ENCODE measurements at regions not wholly inside any gene's neighbourhood (a gene's known extent, or its start where the extent isn't known, plus 50 kb on each side); places are given as distances from the start of the nearest gene placed in this dataset.

- DNase-seq (no peak), ATAC-seq (no peak)
- no peak for TF ChIP-seq CTCF (IDR thresholded peaks at IDR 0.05)
- Mint-ChIP-seq H3K27me3 (no peaks in the 10 kb centered on the region), H3K4me1 (ENCODE audit: low read depth) (no peaks in the 10 kb centered on the region), H3K9me3 (no peaks in the 10 kb centered on the region), H3K36me3 (ENCODE audit: low read depth) (no peaks in the 10 kb centered on the region), H3K4me3 (no peak overlapping the region), H3K27ac (no peak overlapping the region)
- ChIA-PET POLR2A (no interaction called here), CTCF (no interaction called here)
- intact Hi-C loops (cut with micrococcal nuclease), result no loop called here
Measured at GRCh38 chr18:11288401-11288800, 139.0 kb upstream of the PIEZO2 start.

GRCh38 chr18:11286431-11286830 lies 137.1 kb upstream of the PIEZO2 start:
- intact Hi-C loops (cut with micrococcal nuclease), result no loop called here
- DNase-seq (no peak), ATAC-seq (no peak)
- no peaks in the 10 kb centered on the region for H3K4me1 Mint-ChIP-seq (ENCODE audit: low read depth)
- no peaks in the 10 kb centered on the region for H3K9me3 Mint-ChIP-seq
- no peak for TF ChIP-seq CTCF (IDR thresholded peaks at IDR 0.05)
- ChIA-PET POLR2A (no interaction called here), CTCF (no interaction called here)
- no peak overlapping the region for H3K4me3 Mint-ChIP-seq
- no peak overlapping the region for H3K27ac Mint-ChIP-seq
- no peaks in the 10 kb centered on the region for H3K36me3 Mint-ChIP-seq (ENCODE audit: low read depth)
- no peaks in the 10 kb centered on the region for H3K27me3 Mint-ChIP-seq

- intact Hi-C loops (cut with micrococcal nuclease), result no loop called here
- Mint-ChIP-seq H3K4me1 (ENCODE audit: low read depth) (no peaks in the 10 kb centered on the region), H3K27ac (no peak overlapping the region), H3K36me3 (ENCODE audit: low read depth) (no peaks in the 10 kb centered on the region), H3K9me3 (no peaks in the 10 kb centered on the region), H3K27me3 (no peaks in the 10 kb centered on the region), H3K4me3 (no peak overlapping the region)
- POLR2A ChIA-PET, result no interaction called here
- CTCF ChIA-PET, result no interaction called here
- ATAC-seq, result no peak
- no peak for TF ChIP-seq CTCF (IDR thresholded peaks at IDR 0.05)
- no peak for DNase-seq
Measured at GRCh38 chr18:11284811-11285210, 135.4 kb upstream of the PIEZO2 start.

- no peak for DNase-seq
- no peaks in the 10 kb centered on the region for H3K4me1 Mint-ChIP-seq (ENCODE audit: low read depth)
- ATAC-seq, result no peak
- H3K9me3 Mint-ChIP-seq, result no peaks in the 10 kb centered on the region
- H3K27me3 Mint-ChIP-seq, result no peaks in the 10 kb centered on the region
- intact Hi-C loops (cut with micrococcal nuclease), result no loop called here
- no peak overlapping the region for H3K27ac Mint-ChIP-seq
- CTCF ChIA-PET, result no interaction called here
- H3K4me3 Mint-ChIP-seq, result no peak overlapping the region
- POLR2A ChIA-PET, result no interaction called here
- no peak for TF ChIP-seq CTCF (IDR thresholded peaks at IDR 0.05)
- H3K36me3 Mint-ChIP-seq (ENCODE audit: low read depth), result no peaks in the 10 kb centered on the region
Measured at GRCh38 chr18:11284349-11284748, 135.0 kb upstream of the PIEZO2 start.

GRCh38 chr18:11283479-11284161 lies 134.3 kb upstream of the PIEZO2 start:
- Mint-ChIP-seq H3K4me1 (ENCODE audit: low read depth) (no peaks in the 10 kb centered on the region), H3K27ac (no peak overlapping the region), H3K36me3 (ENCODE audit: low read depth) (no peaks in the 10 kb centered on the region), H3K9me3 (no peaks in the 10 kb centered on the region), H3K4me3 (no peak overlapping the region), H3K27me3 (no peaks in the 10 kb centered on the region)
- TF ChIP-seq CTCF (IDR thresholded peaks at IDR 0.05), result no peak
- ChIA-PET CTCF (interaction anchor here (0.6 to 1.8 kb wide), 2 partner anchors 28 to 162 kb away, joined by 3 read pairs; no protein-coding TSS in a partner anchor), POLR2A (no interaction called here)
- intact Hi-C loops (cut with micrococcal nuclease), result no loop called here
- DNase-seq, result no peak
- ATAC-seq, result no peak
